ENCODE measurements at regions not wholly inside any gene's neighbourhood (a gene's known extent, or its start where the extent isn't known, plus 50 kb on each side); places are given as distances from the start of the nearest gene placed in this dataset.

DNA sequence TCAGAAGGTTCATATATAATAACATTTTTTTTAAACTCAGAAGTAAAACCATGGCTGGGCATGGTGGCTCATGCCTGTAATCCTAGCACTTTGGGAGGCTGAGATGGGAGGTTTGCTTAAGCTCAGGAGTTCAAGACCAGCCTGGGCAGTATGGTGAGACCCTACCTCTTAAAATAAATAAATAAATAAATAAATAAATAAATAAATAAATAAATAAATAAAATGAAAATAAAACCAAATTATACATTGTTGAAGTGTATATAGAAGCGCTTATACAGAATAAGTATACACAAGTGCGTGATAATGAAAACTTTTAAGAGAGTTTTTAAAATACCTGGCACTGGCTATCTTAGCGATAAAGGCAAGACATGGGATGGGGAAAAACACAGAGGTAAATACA lies 71.6 kb downstream of the OR2B2 start:
- TF ChIP-seq EHMT2 (IDR thresholded peaks at IDR 0.05; ENCODE audit: low read depth) = no peak
- TF ChIP-seq, protein P1, sequence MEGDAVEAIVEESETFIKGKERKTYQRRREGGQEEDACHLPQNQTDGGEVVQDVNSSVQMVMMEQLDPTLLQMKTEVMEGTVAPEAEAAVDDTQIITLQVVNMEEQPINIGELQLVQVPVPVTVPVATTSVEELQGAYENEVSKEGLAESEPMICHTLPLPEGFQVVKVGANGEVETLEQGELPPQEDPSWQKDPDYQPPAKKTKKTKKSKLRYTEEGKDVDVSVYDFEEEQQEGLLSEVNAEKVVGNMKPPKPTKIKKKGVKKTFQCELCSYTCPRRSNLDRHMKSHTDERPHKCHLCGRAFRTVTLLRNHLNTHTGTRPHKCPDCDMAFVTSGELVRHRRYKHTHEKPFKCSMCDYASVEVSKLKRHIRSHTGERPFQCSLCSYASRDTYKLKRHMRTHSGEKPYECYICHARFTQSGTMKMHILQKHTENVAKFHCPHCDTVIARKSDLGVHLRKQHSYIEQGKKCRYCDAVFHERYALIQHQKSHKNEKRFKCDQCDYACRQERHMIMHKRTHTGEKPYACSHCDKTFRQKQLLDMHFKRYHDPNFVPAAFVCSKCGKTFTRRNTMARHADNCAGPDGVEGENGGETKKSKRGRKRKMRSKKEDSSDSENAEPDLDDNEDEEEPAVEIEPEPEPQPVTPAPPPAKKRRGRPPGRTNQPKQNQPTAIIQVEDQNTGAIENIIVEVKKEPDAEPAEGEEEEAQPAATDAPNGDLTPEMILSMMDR (IDR thresholded peaks at IDR 0.05) = no peak
